ENCODE measurements at regions not wholly inside any gene's neighbourhood (a gene's known extent, or its start where the extent isn't known, plus 50 kb on each side); places are given as distances from the start of the nearest gene placed in this dataset.

DNA sequence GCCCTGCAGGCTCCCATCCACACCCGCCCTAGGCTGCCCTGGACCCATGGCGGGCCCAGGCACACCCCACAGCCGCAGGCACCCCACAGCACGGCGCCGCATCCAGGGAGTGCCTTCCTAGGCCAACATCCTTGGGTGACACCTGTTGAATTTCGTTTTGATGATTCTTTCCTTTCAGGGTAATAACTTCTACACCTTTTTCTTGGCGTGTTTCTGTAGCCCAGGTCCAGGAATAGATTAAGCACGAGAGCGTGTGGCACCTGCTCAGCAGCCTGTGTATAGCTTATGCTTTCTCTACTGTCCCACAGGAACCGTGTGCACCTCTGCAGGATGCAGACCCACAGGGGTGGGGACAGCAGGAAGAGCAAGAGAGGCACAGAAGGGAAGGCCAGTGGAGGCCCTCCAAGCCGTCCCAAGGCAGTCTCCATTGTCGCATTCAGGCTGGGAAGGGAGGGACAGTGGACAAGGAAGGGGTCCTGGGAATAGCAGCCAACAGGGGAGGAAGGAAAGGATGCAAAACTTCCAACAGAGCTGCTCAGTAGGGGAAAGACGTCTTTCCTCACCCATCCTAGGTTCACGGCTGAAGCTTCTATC, 118.1 kb upstream of the AFDN start:
- TF ChIP-seq, protein P1, sequence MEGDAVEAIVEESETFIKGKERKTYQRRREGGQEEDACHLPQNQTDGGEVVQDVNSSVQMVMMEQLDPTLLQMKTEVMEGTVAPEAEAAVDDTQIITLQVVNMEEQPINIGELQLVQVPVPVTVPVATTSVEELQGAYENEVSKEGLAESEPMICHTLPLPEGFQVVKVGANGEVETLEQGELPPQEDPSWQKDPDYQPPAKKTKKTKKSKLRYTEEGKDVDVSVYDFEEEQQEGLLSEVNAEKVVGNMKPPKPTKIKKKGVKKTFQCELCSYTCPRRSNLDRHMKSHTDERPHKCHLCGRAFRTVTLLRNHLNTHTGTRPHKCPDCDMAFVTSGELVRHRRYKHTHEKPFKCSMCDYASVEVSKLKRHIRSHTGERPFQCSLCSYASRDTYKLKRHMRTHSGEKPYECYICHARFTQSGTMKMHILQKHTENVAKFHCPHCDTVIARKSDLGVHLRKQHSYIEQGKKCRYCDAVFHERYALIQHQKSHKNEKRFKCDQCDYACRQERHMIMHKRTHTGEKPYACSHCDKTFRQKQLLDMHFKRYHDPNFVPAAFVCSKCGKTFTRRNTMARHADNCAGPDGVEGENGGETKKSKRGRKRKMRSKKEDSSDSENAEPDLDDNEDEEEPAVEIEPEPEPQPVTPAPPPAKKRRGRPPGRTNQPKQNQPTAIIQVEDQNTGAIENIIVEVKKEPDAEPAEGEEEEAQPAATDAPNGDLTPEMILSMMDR (IDR thresholded peaks at IDR 0.05): no peak
- no peak for TF ChIP-seq POLR2A (IDR thresholded peaks at IDR 0.05)
- no peak for TF ChIP-seq POLR2AphosphoS5 (IDR thresholded peaks at IDR 0.05)
